CD4-positive, alpha-beta T cell treated with Interleukin-15 for 4 hours (primary cell): ENCODE measurements at regions not wholly inside any gene's neighbourhood (a gene's known extent, or its start where the extent isn't known, plus 50 kb on each side); places are given as distances from the start of the nearest gene placed in this dataset.
"Not testable (repeated sequence)": the region's sequence is repeated elsewhere in the genome, so short reads cannot be mapped to it uniquely, and the experiment has no call there.

Source experiments
- DNase-seq: peaks from one replicate; pipeline ENCODE4 v3.0.0-alpha.2; 2020; ENCODE audit warnings: low spot score

DNA sequence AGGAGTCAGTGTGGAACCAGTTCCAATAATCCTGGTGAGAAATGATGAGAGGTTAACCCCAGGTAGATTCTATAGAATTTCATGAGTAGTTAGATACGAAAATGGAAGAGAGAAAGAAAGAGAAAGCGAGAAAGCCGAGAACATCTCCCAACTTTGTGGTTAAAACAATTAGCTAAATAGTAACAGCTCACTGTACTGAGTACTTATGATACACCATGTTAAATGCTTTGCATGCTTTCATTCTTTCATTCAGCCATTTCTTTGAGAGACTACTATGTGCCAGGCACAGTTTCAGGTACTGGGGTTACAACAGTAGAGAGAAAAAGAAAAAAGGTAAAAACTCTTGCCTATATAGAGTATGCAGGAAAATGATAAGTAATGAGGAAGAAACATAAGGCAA is 109.7 kb upstream of the SYT6 start:
- DNase-seq, result no peak

DNA sequence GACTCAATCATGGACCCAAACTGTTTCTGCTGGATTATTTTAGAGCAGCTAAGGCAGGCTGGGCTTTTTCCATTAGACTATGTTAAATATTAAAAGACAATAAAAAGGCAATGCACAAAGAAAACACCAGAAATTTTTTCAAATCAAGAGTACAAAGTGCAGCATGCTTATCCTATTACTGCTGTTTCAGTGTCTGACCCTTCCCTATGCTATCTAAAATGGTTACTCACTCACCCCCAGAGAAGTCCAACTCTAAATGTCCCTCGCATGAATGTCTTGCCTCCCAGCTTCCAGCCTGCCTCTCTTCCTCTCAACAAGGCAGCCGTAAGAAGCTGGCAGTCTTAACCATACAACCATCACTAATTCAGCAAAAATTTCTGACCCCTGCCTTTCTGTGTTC is 108.7 kb upstream of the SYT6 start:
- DNase-seq, result no peak

DNA sequence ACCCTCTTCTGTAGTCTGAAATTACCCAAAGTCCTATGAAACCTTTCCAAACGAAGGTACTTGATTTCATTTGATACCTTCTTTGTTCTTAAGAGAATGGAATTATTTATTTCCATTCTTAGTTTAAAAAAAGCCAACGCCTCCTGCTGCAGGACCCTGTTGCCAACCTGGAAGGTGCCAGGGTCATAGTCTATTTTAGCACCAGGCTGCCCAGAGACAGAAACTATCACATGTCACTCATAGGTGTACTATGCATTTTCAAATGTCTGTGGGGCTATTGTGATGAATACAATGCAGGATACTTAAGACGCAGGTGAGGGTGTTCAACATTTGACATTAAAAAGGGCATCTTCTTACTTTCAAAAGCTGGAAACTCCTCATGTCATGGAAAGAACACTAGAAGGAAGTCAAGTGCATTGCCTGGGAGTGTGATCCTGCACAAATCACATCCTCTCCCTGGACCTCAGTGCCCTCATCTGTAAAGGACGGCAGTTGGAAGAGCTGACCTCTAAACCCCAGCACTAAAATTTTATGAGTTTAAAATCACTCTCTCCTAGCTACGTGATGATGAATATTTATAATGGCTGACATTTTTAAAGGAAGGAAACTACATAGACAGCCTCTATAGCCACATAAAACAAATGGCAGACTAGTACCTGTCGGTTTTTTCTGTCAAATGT is 107.3 kb upstream of the SYT6 start:
- no peak for DNase-seq

DNA sequence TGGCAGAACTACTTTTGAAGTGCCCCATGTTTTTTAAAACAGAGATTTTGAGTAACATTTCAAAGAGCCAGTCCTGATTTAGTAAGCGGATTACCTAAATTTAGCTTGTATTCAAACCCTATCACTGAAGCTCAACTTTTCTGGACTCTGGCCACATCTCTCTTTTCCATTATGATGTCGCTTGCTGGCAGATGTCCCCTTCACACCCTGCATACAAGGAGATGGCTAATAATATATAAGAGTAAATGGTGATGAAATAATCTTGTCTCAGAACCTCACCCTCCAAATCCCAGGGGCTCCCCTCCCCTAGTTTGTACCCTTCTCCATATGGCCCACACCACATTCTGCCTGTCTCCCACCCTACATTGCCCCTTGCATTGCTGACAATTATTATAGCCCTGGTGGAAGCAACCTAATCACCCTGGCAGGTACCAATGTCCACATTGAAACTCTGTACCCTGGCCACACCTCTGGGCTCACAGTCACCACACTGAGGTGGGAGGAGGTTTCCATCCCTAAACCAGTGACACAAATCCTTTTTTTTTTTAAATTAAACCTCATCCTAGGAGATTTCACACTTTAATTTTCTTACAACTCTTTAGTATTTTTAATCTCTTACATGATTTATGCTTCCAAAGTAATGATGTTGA is 106.0 kb upstream of the SYT6 start:
- no peak for DNase-seq

DNA sequence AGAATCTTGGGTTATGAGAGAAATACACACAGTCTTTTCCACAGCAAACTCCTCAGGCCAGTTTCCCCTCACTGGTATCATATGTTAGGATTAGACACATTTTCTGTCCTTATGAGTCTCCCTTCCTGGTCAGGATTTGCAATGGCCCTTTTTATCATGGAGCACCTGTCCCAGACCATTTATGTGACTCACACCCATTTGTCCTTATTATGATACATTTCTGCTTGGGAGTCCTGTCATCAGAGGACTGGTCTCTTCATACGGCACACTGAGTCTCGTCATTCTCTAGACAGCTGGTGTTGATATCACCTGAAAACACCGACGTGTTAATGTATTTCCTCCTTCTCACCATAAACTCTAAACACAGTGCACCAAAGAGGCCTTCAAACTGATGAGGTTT is 105.0 kb upstream of the SYT6 start:
- no peak for DNase-seq

DNA sequence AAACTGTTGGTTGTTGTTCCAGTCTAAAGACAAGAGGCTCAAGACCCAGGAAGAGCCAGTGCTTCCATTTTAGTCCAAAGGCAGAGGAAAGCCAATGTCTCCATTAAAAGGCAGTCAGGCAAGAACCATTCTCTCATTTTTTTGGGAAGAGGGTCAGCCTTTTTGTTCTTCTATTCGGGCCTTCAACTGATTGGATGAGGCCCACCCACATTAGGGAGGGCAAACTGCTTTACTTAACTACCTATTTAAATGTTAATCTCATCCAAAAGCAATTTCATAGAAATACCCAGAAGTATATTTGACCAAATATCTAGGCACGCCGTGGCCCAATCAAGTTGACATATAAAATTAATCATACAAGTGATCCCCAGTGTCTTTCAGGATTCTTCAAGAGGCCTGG is 104.4 kb upstream of the SYT6 start:
- DNase-seq, result no peak

DNA sequence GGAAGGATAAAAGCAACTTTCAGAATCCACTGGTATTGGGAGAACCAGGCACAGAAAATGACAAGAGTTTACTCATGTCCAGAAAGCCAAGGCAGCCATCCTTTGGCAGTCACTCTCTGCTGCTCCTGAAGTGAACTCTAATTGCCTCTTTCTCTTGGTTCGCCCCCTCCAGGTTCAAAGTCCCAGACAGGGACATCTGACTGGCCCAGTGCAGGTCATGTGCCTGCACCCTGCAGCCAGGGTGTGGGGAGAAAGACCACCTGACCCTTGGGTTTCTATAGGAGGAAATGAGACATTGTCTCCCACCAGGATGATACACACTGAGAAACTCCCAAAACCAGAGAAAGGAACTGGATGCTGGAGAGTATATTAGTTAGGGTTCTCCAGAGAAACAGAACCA is 103.9 kb upstream of the SYT6 start:
- DNase-seq, result no peak

DNA sequence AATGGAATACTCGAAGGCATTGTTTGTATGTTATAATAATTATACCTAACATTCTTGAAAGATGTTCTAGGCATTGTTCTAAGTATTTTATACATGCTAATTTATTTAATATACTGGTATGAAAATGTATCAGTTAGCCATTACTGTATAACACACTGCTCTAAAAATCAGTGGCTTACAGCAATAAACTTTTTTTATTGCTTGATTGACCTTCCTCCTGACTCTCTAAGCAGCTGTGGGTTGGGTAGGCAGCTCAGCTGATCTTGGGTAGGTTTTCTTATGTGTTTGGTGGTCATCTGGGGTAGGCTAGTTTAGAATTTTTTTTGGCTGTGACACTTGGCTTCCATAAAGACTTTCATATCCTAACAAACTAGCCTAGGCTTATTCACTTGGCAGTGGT is 100.2 kb upstream of the SYT6 start:
- DNase-seq, result no peak

DNA sequence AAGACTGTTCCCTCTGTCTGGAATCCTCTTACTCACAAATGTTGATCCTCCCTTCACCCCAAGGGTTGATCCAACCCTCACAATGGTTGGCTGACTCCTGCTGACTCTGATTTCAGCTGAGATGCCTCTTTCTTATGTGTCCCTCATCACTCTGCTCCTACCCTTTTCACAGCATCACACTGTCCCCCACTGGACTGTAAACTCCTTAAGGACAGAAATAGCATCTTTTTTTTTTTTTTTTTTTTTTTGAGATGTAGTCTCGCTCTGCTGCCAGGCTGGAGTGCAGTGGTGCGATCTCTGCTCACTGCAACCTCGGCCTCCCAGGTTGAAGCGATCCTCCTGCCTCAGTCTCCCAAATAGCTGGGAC is 97.9 kb upstream of the SYT6 start:
- DNase-seq, result no peak

DNA sequence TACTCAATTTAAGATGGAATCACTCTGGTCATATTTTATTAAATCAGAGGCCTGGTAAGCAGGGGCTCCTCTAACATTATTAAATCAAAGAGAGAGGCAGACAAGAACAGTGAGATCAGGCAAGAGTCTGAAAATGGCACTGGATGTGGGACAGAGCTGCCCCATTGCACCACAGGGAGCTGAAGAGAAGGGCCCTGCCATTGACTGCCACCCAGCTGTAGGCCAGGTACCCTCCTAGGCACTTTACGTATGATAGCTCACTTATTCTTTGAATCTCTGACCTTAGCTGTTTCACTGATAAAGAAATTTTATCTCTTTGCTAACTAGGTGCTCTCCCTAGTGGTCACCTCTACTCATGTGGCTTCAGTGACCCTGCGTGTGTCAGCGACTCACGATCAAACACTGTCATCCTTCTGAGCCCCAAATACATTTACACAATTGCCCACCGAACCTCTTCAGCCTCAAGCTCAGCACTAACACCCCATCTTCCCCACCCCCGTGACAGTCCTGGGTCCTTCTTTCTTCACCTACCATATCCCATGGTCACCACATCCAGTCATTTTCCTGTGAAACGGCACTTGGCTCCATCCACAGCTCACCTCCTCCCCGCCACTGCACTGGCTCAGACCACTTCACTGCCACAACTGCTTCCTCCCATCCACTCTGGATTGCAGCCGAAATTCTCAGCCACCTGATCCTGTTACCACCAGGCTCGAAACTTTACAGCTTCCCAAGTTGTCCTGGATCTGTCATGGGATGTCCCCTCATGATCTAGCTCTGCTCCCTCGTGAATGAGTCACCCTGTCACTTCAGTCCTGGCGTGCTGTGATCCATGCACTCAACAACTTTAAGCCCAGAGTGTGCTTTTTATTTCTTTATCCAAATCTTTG is 97.3 kb upstream of the SYT6 start:
- no peak for DNase-seq

DNA sequence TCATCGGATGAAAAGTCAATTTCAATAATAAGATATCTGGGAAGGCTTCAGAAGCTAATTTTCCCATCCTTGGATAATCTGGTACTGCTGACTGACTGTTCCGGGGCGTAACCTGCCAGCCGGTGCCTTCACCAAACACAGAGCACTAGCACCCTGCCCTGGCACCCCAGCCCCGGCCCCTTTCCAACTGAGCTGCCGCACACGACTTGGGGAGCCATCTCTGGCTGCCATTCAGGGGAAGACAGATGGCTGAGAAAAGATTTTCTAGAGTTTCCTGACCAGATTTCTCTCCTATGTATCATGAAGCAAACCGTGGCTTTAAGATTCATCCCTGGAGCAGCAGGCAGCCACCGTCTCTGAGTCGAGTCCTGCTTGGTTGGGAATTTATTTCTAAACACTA is 96.0 kb upstream of the SYT6 start:
- no peak for DNase-seq

DNA sequence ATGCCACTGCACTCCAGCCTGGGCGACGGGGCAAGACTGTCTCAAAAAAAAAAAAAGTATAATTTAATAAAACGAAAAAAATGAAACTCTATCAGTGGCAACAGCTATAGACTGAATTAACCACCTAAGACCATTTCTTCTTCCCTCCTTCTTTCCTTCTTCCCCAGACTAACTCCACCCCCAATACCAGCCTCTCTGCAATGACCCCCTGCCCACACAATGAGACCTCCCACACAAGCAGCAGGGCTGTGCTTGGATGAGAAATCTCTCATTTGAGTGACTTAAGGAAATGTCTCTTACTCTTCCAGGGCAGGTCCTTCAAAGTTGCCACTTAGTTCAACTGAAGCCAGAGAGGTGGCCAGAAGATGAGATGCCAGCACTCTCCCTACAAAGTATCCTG is 94.5 kb upstream of the SYT6 start:
- no peak for DNase-seq

DNA sequence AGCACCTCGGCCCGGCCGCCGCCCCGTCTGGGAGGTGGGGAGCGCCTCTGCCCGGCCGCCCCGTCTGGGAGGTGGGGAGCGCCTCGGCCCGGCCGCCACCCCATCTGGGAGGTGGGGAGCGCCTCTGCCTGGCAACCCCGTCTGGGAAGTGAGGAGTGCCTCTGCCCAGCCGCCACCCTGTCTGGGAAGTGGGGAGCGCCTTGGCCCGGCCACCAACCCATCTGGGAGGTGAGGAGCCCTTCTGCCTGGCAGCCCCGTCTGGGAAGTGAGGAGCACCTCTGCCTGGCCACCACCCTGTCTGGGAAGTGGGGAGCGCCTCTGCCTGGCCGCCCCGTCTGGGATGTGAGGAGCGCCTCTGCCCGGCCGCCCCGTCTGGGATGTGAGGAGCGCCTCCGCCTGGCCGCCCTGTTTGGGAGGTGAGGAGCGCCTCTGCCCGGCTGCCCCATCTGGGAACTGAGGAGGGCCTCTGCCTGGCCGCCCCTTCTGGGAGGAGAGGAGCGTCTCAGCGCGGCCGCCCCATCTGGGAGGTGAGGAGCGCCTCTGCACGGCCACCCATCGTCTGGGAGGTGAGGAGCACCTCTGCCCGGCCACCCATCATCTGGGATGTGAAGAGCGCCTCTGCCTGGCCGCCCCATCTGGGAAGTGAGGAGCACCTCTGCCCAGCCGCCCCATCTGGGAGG is 89.0 kb upstream of the SYT6 start:
- not testable (repeated sequence) for DNase-seq

DNA sequence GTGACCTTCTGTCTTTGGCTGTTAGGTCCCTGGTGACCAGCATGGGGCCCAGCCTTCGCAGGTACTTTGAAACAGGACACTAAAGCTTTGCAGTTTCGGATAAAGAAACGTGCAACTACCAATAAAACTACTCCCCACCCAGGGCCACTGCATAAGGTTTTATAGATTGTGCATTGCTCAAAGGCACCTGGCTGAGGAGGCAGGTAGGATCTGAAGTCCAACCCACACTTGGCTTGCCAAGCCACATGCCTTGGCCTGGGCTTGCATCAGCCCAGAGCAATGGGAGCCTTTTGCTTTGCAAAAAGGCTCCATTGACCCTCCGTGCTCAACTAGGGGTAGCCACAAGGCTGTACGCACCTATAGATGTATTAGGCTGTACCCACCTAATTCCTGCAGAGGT is 84.4 kb upstream of the SYT6 start:
- DNase-seq, result no peak

DNA sequence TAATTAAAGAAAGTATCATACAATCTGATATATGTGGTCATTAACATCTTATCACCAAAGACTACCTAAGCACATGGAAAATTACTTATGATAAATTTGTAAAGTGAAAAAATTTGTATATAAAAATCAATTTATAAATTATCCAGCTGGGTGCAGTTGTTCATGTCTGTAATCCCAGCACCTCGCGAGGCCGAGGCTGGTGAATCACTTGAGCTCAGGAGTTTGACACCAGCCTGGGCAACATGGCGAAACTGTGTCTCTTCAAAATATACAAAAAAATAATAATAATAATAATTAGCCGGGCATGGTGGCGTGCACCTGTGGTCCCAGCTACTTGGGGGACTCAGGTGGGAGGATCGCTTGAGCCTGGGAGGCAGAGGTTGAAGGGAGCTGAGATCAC is 82.8 kb upstream of the SYT6 start:
- DNase-seq, result no peak

DNA sequence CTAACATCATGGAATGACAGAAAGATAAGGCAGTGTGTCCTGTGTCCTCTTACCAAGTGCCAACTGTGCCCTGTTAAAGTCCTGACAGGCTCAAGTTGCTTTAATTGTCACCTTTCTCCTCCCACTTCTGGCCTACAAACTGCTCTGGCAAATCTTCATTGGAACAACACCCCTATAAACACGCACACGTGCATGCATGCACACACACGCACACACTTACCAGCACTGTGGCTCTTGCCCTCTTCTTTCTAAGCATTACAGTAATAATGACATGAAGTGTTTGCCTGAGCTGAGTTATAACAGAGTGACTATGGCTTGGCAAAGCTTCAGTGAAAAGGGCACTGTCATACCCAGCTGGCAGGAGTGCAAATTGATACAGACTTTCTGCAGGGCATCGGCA is 82.3 kb upstream of the SYT6 start:
- DNase-seq, result no peak

DNA sequence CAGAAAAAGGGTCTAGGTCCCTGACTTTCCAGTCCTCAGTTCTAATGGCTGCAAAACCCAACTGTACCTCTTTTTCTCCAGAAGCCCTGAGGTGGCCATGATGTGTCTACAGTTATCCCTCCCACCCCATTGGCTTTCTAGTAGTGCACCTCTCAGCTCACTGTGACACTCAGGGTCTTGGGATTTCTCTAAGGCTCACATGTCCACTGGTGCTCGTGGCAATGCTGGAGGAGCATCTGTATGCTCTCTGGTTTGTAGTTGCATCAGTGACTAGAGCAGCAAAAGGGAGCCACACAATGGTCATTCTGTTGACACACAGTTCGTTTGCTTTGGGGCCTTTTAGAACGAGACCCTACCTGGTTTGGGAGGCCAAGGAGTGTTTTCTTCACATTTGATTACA is 81.6 kb upstream of the SYT6 start:
- DNase-seq, result no peak

DNA sequence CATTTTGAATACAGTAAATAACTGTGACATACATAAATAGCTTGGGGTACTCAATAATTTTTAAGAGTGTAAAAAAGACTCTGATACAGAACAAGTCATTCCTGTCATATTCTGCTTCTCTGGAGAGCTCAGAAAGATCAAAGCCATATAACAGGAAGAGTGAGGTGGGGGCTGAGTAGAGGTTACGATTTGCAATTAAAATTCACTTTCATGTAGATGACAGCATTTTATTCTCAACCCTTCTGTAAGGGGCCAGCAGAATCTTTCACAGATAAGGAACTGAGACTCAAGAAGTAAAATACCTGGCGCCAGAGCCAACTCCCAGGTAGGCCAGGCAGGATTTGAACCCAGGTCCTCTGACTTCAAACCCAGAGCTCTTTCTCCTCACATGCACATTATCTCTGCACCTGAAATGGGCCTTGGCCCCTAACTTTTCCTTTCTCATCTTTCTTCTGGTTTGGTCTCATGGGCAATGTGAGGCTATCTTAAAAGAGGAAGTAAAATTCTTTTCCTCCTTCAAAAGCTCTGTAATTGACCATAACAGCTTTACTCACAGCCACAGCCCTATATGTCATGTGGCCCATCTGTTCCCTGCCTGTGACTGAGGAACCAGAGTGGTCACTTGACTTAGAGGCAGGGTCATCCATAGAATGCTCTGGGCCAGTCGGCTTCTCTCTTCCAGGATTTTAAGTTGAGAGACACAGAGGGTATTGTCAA is 80.9 kb upstream of the SYT6 start:
- no peak for DNase-seq

DNA sequence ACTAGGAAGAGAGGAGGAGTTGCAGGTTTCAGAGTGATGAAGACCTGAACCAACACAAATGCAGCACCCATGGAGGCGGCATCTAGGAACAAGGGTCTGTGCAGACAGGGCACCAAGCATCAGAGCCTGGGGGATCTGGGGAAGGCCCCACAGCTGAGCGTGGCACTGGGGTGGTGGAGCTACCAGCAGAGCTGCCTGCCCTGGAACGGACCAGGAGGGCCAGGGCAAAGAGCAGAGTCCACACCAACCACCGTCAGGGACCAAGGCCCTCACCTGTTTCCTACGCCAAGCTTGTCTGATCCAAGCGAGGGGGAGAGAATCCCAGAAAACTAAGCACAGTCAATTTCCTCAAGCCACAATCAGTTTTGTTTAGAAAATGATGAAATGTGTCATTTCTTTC is 79.0 kb upstream of the SYT6 start:
- no peak for DNase-seq

DNA sequence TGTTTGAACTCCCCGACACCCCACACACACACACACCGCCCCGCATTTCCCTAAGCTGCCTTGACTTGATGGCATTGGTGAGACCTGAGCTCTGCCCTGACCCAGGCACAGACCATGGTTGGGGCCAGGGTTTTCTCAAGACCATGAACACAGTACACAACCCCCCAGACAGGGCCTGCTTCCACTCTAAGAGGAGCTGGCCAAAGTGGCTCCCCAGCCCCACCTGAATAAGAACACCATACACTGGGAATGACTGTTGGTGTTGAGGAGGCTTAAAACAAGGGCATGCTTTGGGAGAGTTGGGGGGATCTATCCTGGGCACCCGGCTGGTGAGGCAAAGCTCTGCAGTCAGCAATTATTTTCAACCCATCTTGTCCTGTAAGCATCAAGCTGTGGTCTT is 77.6 kb upstream of the SYT6 start:
- no peak for DNase-seq

DNA sequence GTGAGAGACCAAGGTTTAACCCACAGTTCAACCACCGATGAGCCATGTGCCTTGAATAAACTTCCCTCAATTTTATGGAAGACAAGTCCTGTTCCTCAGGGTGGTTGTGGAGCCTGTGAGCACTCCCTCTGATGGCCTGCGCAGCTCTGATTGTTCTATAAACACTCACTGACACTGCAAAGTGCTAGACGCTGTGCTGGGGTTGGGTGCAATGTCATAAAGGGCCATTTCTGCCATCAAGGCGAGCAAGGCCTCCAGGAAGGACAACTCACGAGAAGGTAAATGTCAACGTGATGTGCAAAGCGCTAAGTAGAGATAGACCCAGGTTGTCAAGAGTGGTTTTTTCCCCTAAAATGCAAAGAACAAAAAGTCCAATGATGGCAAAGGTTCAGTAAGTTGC is 75.7 kb upstream of the SYT6 start:
- DNase-seq, result no peak

DNA sequence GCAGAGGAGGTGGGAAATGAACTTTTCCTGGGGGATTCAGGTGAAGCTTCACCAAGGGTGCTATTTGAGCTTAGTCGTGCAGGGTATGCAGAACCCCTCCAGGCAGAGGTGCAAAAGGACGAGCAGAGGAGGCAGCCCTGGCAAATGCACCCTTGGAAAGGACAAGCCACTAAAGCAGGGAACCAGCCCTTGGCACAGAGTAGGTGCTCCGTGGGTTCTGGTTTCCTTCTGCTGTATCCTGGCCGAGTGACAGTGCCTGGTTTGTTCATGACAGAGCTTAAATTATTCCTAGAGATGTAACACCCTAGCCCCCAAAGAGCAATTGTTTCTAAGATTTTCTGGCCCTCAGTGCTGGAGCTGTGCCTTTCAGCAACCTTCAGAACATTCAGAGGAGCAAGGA is 73.4 kb upstream of the SYT6 start:
- DNase-seq, result no peak
